ENCODE measurements at regions not wholly inside any gene's neighbourhood (a gene's known extent, or its start where the extent isn't known, plus 50 kb on each side); places are given as distances from the start of the nearest gene placed in this dataset.

GRCh38 chr4:12239897-12240636, 811.4 kb upstream of the HS3ST1 start (continued):
- TF ChIP-seq BACH1 (IDR thresholded peaks at IDR 0.05; ENCODE audit: low read length) (no peak), NANOG (IDR thresholded peaks at IDR 0.05; ENCODE audit: insufficient read depth, low read depth, low read length, poor library complexity, severe bottlenecking) (no peak), HDAC6 (IDR thresholded peaks at IDR 0.05; ENCODE audit: low read depth, low read length) (no peak), SP2 (IDR thresholded peaks at IDR 0.05; ENCODE audit: low read length) (no peak)
